ENCODE measurements at regions not wholly inside any gene's neighbourhood (a gene's known extent, or its start where the extent isn't known, plus 50 kb on each side); places are given as distances from the start of the nearest gene placed in this dataset.

- intact Hi-C loops (cut with DNase I) = no loop called here
- Histone ChIP-seq H3K9me3 (peaks cover 0 to 14% (median 0%) of the 10 kb centered on the region in 11 donors), H3K36me3 (no peaks in the 10 kb centered on the region)
Measured at GRCh38 chr4:43903456-43903855, 545.2 kb downstream of the KCTD8 start.

DNA sequence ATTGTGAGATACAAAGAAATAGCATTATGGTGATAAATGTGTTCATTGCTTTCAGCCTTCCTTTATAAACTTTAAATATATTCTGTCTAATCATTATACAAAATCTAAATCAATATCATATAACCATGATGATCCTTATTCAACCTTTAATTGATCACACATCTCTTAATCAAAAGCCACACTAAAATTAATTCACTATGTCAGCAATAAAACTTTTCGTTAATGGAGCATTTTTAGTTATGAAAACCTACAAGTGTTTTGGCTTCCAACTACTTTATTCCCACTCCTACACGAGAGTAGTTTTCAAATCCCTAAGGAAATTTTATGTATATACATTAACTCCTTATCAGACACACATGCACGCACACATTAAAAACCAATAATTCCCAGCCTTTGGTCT, 530.2 kb downstream of the KCTD8 start:
- H3K4me1 ChIP-seq = no peaks in the 10 kb centered on the region
- H3K27me3 ChIP-seq = no peaks in the 10 kb centered on the region
- no peak overlapping the region for H3K27ac ChIP-seq
- H3K4me3 ChIP-seq = no peak overlapping the region
- WGBS, 2 donors = 70 to 73% methylated on average over 3 of the region's 3 CpGs
- peaks cover 0 to 41% (median 4%) of the 10 kb centered on the region in 11 donors for H3K9me3 ChIP-seq
- DNase-seq = no peak
- ATAC-seq = no peak
- TF ChIP-seq, protein P1, sequence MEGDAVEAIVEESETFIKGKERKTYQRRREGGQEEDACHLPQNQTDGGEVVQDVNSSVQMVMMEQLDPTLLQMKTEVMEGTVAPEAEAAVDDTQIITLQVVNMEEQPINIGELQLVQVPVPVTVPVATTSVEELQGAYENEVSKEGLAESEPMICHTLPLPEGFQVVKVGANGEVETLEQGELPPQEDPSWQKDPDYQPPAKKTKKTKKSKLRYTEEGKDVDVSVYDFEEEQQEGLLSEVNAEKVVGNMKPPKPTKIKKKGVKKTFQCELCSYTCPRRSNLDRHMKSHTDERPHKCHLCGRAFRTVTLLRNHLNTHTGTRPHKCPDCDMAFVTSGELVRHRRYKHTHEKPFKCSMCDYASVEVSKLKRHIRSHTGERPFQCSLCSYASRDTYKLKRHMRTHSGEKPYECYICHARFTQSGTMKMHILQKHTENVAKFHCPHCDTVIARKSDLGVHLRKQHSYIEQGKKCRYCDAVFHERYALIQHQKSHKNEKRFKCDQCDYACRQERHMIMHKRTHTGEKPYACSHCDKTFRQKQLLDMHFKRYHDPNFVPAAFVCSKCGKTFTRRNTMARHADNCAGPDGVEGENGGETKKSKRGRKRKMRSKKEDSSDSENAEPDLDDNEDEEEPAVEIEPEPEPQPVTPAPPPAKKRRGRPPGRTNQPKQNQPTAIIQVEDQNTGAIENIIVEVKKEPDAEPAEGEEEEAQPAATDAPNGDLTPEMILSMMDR (IDR thresholded peaks at IDR 0.05) = no peak
- no peaks in the 10 kb centered on the region for H3K36me3 ChIP-seq
- intact Hi-C loops (cut with DNase I) = no loop called here

More at GRCh38 chr4:43903456-43903855, 545.2 kb downstream of the KCTD8 start:
- no peaks in the 10 kb centered on the region for H3K27me3 ChIP-seq
- ATAC-seq (no peak), DNase-seq (no peak)
- H3K4me3 ChIP-seq = no peak overlapping the region
- WGBS, 2 donors = 84 to 89% methylated on average over 4 of the region's 4 CpGs
- TF ChIP-seq, protein P1 (IDR thresholded peaks at IDR 0.05) = no peak
- H3K27ac ChIP-seq = no peak overlapping the region
- H3K4me1 ChIP-seq = no peaks in the 10 kb centered on the region

GRCh38 chr4:43932448-43932847, 516.2 kb downstream of the KCTD8 start:
- intact Hi-C loops (cut with DNase I) = no loop called here

DNA sequence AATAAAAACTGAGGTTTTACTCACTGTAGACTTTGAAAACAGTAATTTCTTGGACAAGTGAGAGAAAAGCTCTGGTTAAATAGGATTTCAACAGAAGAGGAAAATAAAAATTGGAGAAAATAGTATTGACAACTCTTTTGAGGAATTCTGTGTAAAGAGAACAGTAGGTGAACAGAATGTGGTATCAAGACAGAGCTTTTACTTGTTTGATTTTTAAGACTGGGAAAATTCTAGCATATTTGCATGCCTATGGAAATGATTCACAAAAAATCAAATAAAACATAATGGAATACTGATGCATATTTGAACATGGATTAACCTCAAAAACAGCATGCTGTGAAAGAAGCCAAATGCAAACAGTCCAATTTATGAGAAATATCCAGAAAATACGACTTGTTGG, 504.6 kb downstream of the KCTD8 start:
- Histone ChIP-seq H3K27me3 (no peaks in the 10 kb centered on the region), H3K4me1 (no peaks in the 10 kb centered on the region), H3K36me3 (no peaks in the 10 kb centered on the region), H3K27ac (no peak overlapping the region), H3K9me3 (peaks cover 0 to 11% (median 0%) of the 10 kb centered on the region in 11 donors), H3K4me3 (no peak overlapping the region)
- DNase-seq (no peak), ATAC-seq (no peak)
- TF ChIP-seq, protein P1 (IDR thresholded peaks at IDR 0.05) = no peak
- WGBS, 2 donors = 35 to 54% methylated on average over 1 of the region's 1 CpG
- intact Hi-C loops (cut with DNase I) = no loop called here

More at GRCh38 chr4:43932448-43932847, 516.2 kb downstream of the KCTD8 start:
- H3K27me3 ChIP-seq = no peaks in the 10 kb centered on the region
- ATAC-seq (no peak), DNase-seq (no peak)
- H3K36me3 ChIP-seq = no peaks in the 10 kb centered on the region
- WGBS, 2 donors = 55 to 66% methylated on average over 2 of the region's 2 CpGs
- no peak overlapping the region for H3K27ac ChIP-seq
- no peaks in the 10 kb centered on the region for H3K4me1 ChIP-seq
- no peak overlapping the region for H3K4me3 ChIP-seq
- TF ChIP-seq, protein P1 (IDR thresholded peaks at IDR 0.05) = no peak
- H3K9me3 ChIP-seq = no peaks in the 10 kb centered on the region
